ENCODE measurements at regions not wholly inside any gene's neighbourhood (a gene's known extent, or its start where the extent isn't known, plus 50 kb on each side); places are given as distances from the start of the nearest gene placed in this dataset.
"Not testable (repeated sequence)": the region's sequence is repeated elsewhere in the genome, so short reads cannot be mapped to it uniquely, and the experiment has no call there.

DNA sequence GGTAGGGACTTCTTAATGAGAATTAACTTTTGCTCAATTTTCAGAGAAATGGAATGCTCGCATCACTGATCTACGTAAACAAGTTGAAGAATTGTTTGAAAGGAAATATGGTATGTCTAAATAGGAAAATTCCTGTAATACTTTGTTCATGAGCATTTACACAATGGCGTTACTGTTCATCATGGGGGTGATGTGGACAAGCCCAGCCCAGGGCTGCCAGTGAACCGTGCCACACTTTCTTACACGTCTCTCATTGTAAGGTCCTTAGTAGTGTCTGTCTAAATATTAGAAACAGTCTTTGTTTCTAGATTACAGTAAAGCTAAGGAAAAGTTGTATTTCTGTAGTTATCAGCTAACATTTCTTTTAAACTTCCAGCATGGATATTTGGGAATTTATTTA lies 91.0 kb upstream of the SPDYE9 start:
- not testable (repeated sequence) for H3K9ac ChIP-seq (ENCODE audit: low read length in 5 of 5); H3K9me3 ChIP-seq (ENCODE audit: control insufficient read depth in 5 of 5, low read length in 5 of 5); H3K27ac ChIP-seq (ENCODE audit: low read depth, low read length); H3K36me3 ChIP-seq (ENCODE audit: control insufficient read depth in 5 of 5, insufficient read depth in 5 of 5, low read length in 5 of 5); H3K27me3 ChIP-seq (ENCODE audit: control insufficient read depth in 5 of 5, insufficient read depth in 4 of 5, low read length in 5 of 5); H3K4me3 ChIP-seq (ENCODE audit: low read depth in 1 of 5, low read length in 5 of 5); H3K4me1 ChIP-seq (ENCODE audit: control insufficient read depth in 5 of 5, insufficient read depth in 5 of 5, low read length in 5 of 5)

DNA sequence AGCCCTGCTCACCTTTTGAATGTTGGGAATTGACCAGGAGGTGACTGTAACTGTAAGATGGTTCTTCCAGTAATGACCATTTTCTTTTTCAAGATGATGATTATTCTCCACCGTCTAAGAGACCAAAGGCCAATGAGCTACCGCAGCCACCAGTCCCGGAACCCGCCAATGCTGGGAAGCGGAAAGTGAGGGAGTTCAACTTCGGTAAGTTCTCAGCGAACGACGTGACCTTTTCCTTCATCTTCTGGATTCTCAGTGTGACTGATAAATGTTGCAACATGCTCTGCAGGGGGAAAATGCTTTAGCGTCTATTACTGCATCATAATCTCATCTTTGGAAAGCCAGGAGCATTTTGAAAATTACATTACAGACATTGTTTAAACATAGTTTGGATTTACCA lies 89.5 kb upstream of the SPDYE9 start:
- not testable (repeated sequence) for H3K9me3 ChIP-seq (ENCODE audit: control insufficient read depth in 5 of 5, low read length in 5 of 5); H3K36me3 ChIP-seq (ENCODE audit: control insufficient read depth in 5 of 5, insufficient read depth in 5 of 5, low read length in 5 of 5); H3K4me1 ChIP-seq (ENCODE audit: control insufficient read depth in 5 of 5, insufficient read depth in 5 of 5, low read length in 5 of 5); H3K27me3 ChIP-seq (ENCODE audit: control insufficient read depth in 5 of 5, insufficient read depth in 4 of 5, low read length in 5 of 5); H3K9ac ChIP-seq (ENCODE audit: low read length in 5 of 5); H3K27ac ChIP-seq (ENCODE audit: low read depth, low read length); H3K4me3 ChIP-seq (ENCODE audit: low read depth in 1 of 5, low read length in 5 of 5)

DNA sequence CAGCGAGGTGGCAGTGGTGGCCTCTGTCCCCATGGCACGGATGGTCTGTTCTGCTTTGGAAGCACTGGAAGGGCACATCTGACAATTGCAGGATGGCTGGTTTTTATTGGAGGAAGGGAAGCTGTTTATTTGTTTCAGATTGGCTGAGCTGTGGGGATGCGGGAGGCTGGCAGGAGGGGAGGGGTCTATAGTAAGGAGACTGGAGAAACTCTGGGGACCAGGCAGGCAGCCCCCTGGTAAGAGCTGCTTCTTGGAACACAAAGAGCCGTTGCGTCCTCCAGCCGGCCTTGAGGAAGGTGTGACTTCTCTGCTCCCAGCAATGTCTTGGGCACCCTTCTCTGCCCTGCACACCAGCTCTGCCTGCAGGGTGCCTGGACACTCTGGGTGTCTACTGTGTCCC lies 85.1 kb upstream of the SPDYE9 start:
- H3K36me3 ChIP-seq (ENCODE audit: control insufficient read depth in 5 of 5, insufficient read depth in 5 of 5, low read length in 5 of 5); H3K9me3 ChIP-seq (ENCODE audit: control insufficient read depth in 5 of 5, low read length in 5 of 5); H3K4me1 ChIP-seq (ENCODE audit: control insufficient read depth in 5 of 5, insufficient read depth in 5 of 5, low read length in 5 of 5); H3K4me3 ChIP-seq (ENCODE audit: low read depth in 1 of 5, low read length in 5 of 5); H3K9ac ChIP-seq (ENCODE audit: low read length in 5 of 5); H3K27ac ChIP-seq (ENCODE audit: low read depth, low read length); H3K27me3 ChIP-seq (ENCODE audit: control insufficient read depth in 5 of 5, insufficient read depth in 4 of 5, low read length in 5 of 5): not testable (repeated sequence)

DNA sequence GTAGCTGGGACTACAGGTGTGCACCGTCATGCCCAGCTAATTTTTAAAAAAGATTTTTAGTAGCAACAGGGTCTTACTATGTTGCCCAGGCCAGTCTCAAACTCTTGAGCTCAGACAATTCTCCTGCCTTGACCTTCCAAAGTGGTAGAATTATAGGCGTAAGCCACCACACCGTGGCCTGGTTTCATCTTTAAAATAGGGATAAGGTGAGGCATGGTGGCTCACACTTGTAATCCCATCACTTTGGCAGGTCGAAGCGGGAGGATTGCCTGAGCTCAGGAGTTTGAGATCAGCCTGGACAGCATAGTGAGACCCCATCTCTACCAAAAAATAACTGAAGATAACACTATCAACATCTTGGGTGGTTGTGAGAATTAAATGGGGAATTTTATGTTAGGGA lies 84.6 kb upstream of the SPDYE9 start:
- not testable (repeated sequence) for H3K27ac ChIP-seq (ENCODE audit: low read depth, low read length); H3K36me3 ChIP-seq (ENCODE audit: control insufficient read depth in 5 of 5, insufficient read depth in 5 of 5, low read length in 5 of 5); H3K9me3 ChIP-seq (ENCODE audit: control insufficient read depth in 5 of 5, low read length in 5 of 5); H3K4me3 ChIP-seq (ENCODE audit: low read depth in 1 of 5, low read length in 5 of 5); H3K27me3 ChIP-seq (ENCODE audit: control insufficient read depth in 5 of 5, insufficient read depth in 4 of 5, low read length in 5 of 5); H3K9ac ChIP-seq (ENCODE audit: low read length in 5 of 5); H3K4me1 ChIP-seq (ENCODE audit: control insufficient read depth in 5 of 5, insufficient read depth in 5 of 5, low read length in 5 of 5)

DNA sequence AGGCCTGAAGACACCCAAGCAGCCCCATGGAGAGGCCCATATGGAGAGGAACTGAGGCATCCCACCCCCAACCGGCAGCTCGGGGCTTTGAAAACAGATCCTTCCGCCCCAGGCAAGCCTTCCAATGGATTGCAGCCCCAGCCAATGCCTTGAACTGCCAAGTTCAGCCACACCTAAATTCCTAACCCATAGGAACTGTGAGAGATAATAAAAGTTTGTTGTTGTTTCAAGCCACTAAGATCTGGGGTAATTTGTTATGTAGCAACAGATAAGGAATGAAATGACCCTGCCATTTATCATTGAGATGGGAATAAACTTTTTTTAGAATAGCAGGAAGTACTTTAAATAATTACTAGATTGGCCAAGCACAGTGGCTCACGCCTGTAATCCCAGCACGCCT lies 80.3 kb upstream of the SPDYE9 start:
- not testable (repeated sequence) for H3K4me3 ChIP-seq (ENCODE audit: low read depth in 1 of 5, low read length in 5 of 5); H3K27ac ChIP-seq (ENCODE audit: low read depth, low read length); H3K4me1 ChIP-seq (ENCODE audit: control insufficient read depth in 5 of 5, insufficient read depth in 5 of 5, low read length in 5 of 5); H3K36me3 ChIP-seq (ENCODE audit: control insufficient read depth in 5 of 5, insufficient read depth in 5 of 5, low read length in 5 of 5); H3K9ac ChIP-seq (ENCODE audit: low read length in 5 of 5); H3K27me3 ChIP-seq (ENCODE audit: control insufficient read depth in 5 of 5, insufficient read depth in 4 of 5, low read length in 5 of 5); H3K9me3 ChIP-seq (ENCODE audit: control insufficient read depth in 5 of 5, low read length in 5 of 5)

DNA sequence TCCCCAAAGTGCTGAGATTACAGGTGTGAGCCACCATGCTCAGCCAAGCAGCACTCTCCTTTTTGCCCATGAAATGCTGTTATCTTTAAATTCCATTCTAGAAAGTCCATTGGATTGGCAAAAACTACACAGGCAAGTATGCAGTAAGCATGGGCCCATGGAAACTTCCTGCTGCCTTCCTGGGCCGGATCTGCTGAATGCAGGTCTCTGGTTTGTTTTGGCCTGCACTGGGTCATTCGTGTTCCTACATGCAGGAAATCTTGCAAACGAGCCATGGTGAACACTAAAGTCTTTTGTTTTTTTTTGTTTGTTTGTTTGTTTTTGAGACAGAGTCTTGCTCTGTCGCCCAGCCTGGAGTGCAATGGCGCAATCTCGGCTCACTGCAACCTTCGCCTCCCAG lies 76.8 kb upstream of the SPDYE9 start:
- H3K27me3 ChIP-seq (ENCODE audit: control insufficient read depth in 5 of 5, insufficient read depth in 4 of 5, low read length in 5 of 5); H3K4me1 ChIP-seq (ENCODE audit: control insufficient read depth in 5 of 5, insufficient read depth in 5 of 5, low read length in 5 of 5); H3K9ac ChIP-seq (ENCODE audit: low read length in 5 of 5); H3K9me3 ChIP-seq (ENCODE audit: control insufficient read depth in 5 of 5, low read length in 5 of 5); H3K4me3 ChIP-seq (ENCODE audit: low read depth in 1 of 5, low read length in 5 of 5); H3K27ac ChIP-seq (ENCODE audit: low read depth, low read length); H3K36me3 ChIP-seq (ENCODE audit: control insufficient read depth in 5 of 5, insufficient read depth in 5 of 5, low read length in 5 of 5): not testable (repeated sequence)

DNA sequence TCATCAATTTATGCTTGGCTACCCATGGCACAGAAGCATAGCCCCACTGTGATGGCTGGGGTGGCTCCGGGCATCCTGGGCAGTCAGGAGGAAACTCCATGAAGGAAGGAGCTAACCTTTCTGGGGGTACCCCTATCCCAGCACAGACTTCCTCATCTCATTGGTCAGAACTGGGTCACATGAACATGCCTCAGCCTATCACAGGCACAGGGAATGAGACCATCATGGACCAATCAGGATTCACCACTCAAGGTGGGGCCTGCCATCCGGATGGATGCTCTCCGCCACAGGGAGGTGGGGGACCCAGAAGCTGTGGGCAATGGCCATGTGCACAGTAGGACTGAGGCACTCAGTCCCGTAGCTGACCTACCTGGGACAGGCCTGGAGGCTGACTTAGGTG lies 75.9 kb upstream of the SPDYE9 start:
- H3K36me3 ChIP-seq (ENCODE audit: control insufficient read depth in 5 of 5, insufficient read depth in 5 of 5, low read length in 5 of 5); H3K4me3 ChIP-seq (ENCODE audit: low read depth in 1 of 5, low read length in 5 of 5); H3K9ac ChIP-seq (ENCODE audit: low read length in 5 of 5); H3K4me1 ChIP-seq (ENCODE audit: control insufficient read depth in 5 of 5, insufficient read depth in 5 of 5, low read length in 5 of 5); H3K27me3 ChIP-seq (ENCODE audit: control insufficient read depth in 5 of 5, insufficient read depth in 4 of 5, low read length in 5 of 5); H3K9me3 ChIP-seq (ENCODE audit: control insufficient read depth in 5 of 5, low read length in 5 of 5); H3K27ac ChIP-seq (ENCODE audit: low read depth, low read length): not testable (repeated sequence)

DNA sequence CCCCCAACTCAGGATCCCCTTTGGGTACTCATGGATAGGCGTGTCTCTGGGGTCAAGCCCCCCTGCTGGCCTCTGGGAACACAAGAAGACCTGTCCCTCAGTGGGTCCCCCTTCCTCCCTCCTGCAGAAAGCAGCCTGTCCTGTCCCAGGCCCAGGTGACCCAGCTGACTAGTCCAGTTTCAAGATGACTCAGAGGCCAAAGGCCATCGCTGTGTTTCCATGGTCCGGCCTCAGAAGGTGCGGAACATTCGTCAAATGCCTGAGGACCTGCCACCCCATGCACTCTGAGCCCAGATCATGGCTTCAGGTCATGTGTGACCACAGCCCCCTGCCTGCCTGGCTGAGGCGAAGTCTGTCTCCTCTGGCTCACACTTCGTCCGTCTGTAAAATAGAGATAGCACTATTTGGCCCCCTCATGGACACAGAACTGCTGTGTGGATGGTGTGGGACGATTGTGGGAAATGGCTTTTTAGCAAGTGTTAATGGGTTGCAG lies 71.4 kb upstream of the SPDYE9 start:
- not testable (repeated sequence) for H3K27ac ChIP-seq (ENCODE audit: low read depth, low read length); H3K9me3 ChIP-seq (ENCODE audit: control insufficient read depth in 5 of 5, low read length in 5 of 5); H3K9ac ChIP-seq (ENCODE audit: low read length in 5 of 5); H3K4me1 ChIP-seq (ENCODE audit: control insufficient read depth in 5 of 5, insufficient read depth in 5 of 5, low read length in 5 of 5); H3K27me3 ChIP-seq (ENCODE audit: control insufficient read depth in 5 of 5, insufficient read depth in 4 of 5, low read length in 5 of 5); H3K4me3 ChIP-seq (ENCODE audit: low read depth in 1 of 5, low read length in 5 of 5); H3K36me3 ChIP-seq (ENCODE audit: control insufficient read depth in 5 of 5, insufficient read depth in 5 of 5, low read length in 5 of 5)

DNA sequence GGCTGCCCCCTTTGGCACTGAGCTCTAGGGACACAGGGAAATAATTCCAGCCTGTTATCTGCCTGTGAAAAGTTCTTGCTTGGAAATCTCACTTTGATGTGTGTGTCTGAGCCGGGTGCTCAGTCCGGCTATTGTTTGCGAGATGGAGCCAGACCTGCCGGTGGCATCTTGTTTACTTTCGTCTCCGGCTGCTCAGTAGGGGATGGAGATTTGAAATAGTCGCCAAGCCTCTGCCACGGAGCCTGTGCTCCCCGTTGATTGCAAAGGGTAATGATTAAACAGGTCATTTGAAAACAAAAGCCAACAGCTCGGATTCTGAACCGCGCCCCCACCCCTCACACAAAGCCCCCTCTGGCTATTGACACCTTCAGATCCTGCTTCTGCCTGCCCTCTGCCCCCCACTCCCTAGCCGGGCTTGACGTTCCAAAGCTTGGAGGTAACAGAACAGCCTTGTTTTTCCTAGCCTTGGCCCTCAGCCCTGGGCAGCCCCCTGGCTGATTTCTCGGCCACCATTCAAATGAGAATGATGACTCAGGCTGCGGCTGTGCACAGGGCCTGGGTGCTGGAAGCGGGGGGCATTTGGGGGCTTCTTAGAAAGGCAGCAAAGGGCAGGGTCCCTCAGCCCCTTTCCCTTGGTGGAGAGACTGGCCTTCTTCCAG lies 70.8 kb upstream of the SPDYE9 start:
- not testable (repeated sequence) for H3K27ac ChIP-seq (ENCODE audit: low read depth, low read length); H3K4me3 ChIP-seq (ENCODE audit: low read depth in 1 of 5, low read length in 5 of 5); H3K27me3 ChIP-seq (ENCODE audit: control insufficient read depth in 5 of 5, insufficient read depth in 4 of 5, low read length in 5 of 5); H3K9me3 ChIP-seq (ENCODE audit: control insufficient read depth in 5 of 5, low read length in 5 of 5); H3K4me1 ChIP-seq (ENCODE audit: control insufficient read depth in 5 of 5, insufficient read depth in 5 of 5, low read length in 5 of 5); H3K36me3 ChIP-seq (ENCODE audit: control insufficient read depth in 5 of 5, insufficient read depth in 5 of 5, low read length in 5 of 5); H3K9ac ChIP-seq (ENCODE audit: low read length in 5 of 5)

DNA sequence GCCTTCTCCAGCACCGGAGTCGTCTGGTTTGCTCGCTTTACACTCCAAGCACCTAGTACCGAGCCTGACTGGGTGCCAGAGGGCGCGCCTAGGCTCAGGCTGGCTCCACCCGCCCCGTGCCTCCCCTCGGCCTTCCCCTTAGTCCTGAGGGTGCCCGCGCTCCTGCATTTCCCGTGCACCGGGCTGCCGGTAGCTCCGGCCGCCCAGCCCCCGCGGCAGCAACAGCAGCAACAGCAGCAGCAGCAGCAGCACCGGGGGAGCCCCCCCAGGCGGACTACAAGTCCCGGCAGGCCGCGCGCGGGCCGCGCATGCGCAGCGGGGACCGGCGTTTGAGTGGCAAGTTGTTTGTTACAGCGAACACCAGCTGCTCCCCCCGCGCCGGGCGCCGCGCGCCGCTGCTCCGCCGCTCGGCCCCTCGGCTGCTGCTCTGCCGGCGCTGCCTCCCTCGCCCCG lies 68.8 kb upstream of the SPDYE9 start:
- H3K27ac ChIP-seq (ENCODE audit: low read depth, low read length); H3K36me3 ChIP-seq (ENCODE audit: control insufficient read depth in 5 of 5, insufficient read depth in 5 of 5, low read length in 5 of 5); H3K4me1 ChIP-seq (ENCODE audit: control insufficient read depth in 5 of 5, insufficient read depth in 5 of 5, low read length in 5 of 5); H3K9ac ChIP-seq (ENCODE audit: low read length in 5 of 5); H3K27me3 ChIP-seq (ENCODE audit: control insufficient read depth in 5 of 5, insufficient read depth in 4 of 5, low read length in 5 of 5); H3K9me3 ChIP-seq (ENCODE audit: control insufficient read depth in 5 of 5, low read length in 5 of 5): not testable (repeated sequence)
- peak overlapping the region in 1 of 5 donors; percentile 48 for H3K4me3 ChIP-seq (ENCODE audit: low read depth in 1 of 5, low read length in 5 of 5)

Data from subcutaneous abdominal adipose tissue (tissue), 5 donors.